SK-N-MC (cell line): ENCODE measurements at regions not wholly inside any gene's neighbourhood (a gene's known extent, or its start where the extent isn't known, plus 50 kb on each side); places are given as distances from the start of the nearest gene placed in this dataset.

Source experiments
- DNase-seq: peaks from one replicate; pipeline ENCODE4 v3.0.0-alpha.2; 2011; ENCODE audit warnings: low read depth, low spot score
- H3K27ac ChIP-seq: fragments of 200-600 bp; sonication (generic); 2 replicates; pipeline ENCODE4 v1.5.1; 2016; ENCODE audit warnings: mixed run types
- H3K36me3 ChIP-seq: fragments of 200-600 bp; sonication (generic); 2 replicates; pipeline ENCODE4 v1.6.1; 2017; ENCODE audit warnings: antibody characterized with exemption, low read length, mixed read lengths; ENCODE audit not compliant: insufficient read depth
- H3K4me3 ChIP-seq: fragments of 200-600 bp; sonication (generic); 2 replicates; pipeline ENCODE4 v1.5.1; 2016
- H3K9ac ChIP-seq: fragments of 200-600 bp; sonication (generic); 2 replicates; pipeline ENCODE4 v1.8.0; 2017; ENCODE audit warnings: mixed run types, mixed read lengths; ENCODE audit not compliant: insufficient read length
- H3K9me3 ChIP-seq: fragments of 200-600 bp; sonication (generic); 2 replicates; pipeline ENCODE4 v1.6.1; 2017; ENCODE audit warnings: low read depth, mild to moderate bottlenecking, antibody characterized with exemption, low read length, moderate library complexity, mixed read lengths
- EZH2 ChIP-seq: fragments of 200-600 bp; sonication (generic); IDR thresholded peaks from one replicate; pipeline ENCODE4 v1.6.1; 2017; ENCODE audit warnings: antibody characterized with exemption
- FOXP2 ChIP-seq: optimal IDR thresholded peaks from 2 replicates; pipeline ENCODE3; 2011; ENCODE audit warnings: mild to moderate bottlenecking, moderate library complexity; ENCODE audit not compliant: insufficient read depth; ENCODE audit errors: extremely low read length, control extremely low read depth
- POLR2AphosphoS5 ChIP-seq: IDR thresholded peaks from 2 replicates; pipeline ENCODE4 v1.6.1; 2012; ENCODE audit warnings: mild to moderate bottlenecking, low read depth, low read length, borderline replicate concordance

- TF ChIP-seq POLR2AphosphoS5 (no peak), EZH2 (no peak), FOXP2 (no peak)
- no peak for DNase-seq
- H3K9me3 ChIP-seq: no peaks in the 10 kb centered on the region
- H3K27ac ChIP-seq: no peak overlapping the region
- no peaks in the 10 kb centered on the region for H3K36me3 ChIP-seq
- H3K4me3 ChIP-seq: no peak overlapping the region
- no peak overlapping the region for H3K9ac ChIP-seq
These were observed 603.7 kb downstream of the BNC2 start for GRCh38 chr9:16266648-16267276.

DNA sequence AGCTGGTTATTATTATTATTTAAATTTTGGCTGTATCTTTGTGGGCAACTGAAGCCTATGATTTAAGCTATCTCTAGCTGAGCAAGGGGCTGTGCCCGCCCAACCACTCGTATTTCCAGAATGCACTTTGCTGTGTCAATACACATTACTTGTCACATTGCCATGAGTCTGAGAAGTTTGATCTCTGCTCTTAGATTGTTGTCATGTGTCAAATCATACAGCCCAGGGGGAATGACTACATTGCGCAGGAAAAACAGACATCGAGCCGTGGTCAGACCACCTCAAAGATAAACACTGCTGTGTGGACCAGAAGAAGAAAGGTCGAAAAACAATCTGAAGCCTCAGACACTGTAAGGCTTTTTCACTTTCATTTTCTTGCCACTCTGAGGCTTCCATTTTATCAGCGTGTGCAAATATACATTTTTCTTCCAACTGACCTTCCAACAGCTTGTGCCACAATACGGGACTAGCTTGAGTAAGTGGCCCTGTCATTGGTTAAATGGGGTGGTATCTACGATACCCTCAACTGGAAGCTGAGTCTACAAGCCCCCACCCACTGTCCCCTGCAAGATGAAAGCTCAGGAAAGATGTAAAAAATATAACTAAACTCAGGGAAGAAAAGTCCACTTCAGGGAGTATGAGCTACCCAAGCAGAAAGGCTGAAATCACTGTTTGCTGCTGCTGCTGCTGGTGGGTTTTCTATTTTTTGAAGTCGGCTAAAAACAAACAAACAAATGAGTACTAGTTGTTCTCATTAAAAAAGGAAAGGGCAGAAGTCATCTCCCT, 603.0 kb downstream of the BNC2 start:
- Histone ChIP-seq H3K9me3 (no peaks in the 10 kb centered on the region), H3K36me3 (no peaks in the 10 kb centered on the region), H3K27ac (no peak overlapping the region), H3K9ac (no peak overlapping the region), H3K4me3 (no peak overlapping the region)
- DNase-seq: no peak
- no peak for TF ChIP-seq POLR2AphosphoS5
- TF ChIP-seq FOXP2: no peak
- TF ChIP-seq EZH2: no peak

GRCh38 chr9:16268067-16268881, 602.2 kb downstream of the BNC2 start:
- Histone ChIP-seq H3K27ac (no peak overlapping the region), H3K9ac (no peak overlapping the region)
- DNase-seq: no peak

DNA sequence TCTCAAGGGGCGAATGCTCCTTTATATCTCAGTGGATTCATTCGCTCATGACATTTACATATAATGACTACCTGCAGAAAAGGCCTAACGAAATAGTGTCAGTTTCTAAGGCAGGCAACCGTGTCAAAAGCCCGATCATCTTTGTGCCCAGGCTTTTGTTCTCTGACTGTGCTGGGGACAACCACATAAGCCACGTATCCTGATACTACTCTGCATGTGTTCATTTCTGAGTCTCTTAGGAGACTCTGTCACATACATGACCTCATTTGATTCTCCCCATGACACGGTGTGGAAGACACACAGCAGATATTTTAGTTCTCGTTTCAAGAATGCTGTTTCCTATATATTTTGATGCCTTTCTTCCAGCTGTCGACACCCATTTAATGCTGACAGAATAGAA, 598.5 kb downstream of the BNC2 start:
- no peak for DNase-seq
- H3K9me3 ChIP-seq: no peaks in the 10 kb centered on the region
- H3K9ac ChIP-seq: no peak overlapping the region
- no peak overlapping the region for H3K4me3 ChIP-seq
- TF ChIP-seq EZH2 (no peak), POLR2AphosphoS5 (no peak), FOXP2 (no peak)
- no peak overlapping the region for H3K27ac ChIP-seq
- no peaks in the 10 kb centered on the region for H3K36me3 ChIP-seq

More at GRCh38 chr9:16268067-16268881, 602.2 kb downstream of the BNC2 start:
- TF ChIP-seq FOXP2: no peak
- no peak for TF ChIP-seq EZH2
- TF ChIP-seq POLR2AphosphoS5: no peak
- H3K36me3 ChIP-seq: no peaks in the 10 kb centered on the region
- H3K4me3 ChIP-seq: no peak overlapping the region
- no peaks in the 10 kb centered on the region for H3K9me3 ChIP-seq

DNA sequence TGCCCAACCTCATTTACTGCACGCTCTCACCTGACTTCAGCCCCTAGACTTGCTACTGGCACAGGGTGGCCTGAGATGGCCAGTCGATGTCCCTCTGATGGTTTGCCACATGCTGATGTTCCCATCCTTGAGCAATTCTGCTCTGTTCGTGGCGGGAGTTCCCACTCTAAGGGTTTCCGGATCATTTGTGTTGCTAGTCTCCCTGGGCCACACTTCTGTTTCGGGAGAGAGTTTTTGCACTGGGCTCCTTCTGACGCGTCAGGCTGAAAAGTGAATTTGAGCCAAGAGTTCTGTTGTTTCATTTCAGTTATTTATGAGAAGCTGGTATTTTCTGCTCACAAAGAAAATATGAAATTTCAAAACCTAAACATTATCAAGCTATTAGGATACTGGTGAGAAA, 597.7 kb downstream of the BNC2 start:
- Histone ChIP-seq H3K4me3 (no peak overlapping the region), H3K27ac (no peak overlapping the region), H3K9me3 (no peaks in the 10 kb centered on the region), H3K36me3 (no peaks in the 10 kb centered on the region), H3K9ac (no peak overlapping the region)
- DNase-seq: no peak
- TF ChIP-seq FOXP2 (no peak), POLR2AphosphoS5 (no peak), EZH2 (no peak)

GRCh38 chr9:16275795-16276624, 594.5 kb downstream of the BNC2 start:
- TF ChIP-seq FOXP2 (no peak), EZH2 (no peak), POLR2AphosphoS5 (no peak)
- no peak overlapping the region for H3K4me3 ChIP-seq
- no peaks in the 10 kb centered on the region for H3K9me3 ChIP-seq
- no peaks in the 10 kb centered on the region for H3K36me3 ChIP-seq
- DNase-seq: no peak
- H3K27ac ChIP-seq: no peak overlapping the region
- H3K9ac ChIP-seq: no peak overlapping the region

DNA sequence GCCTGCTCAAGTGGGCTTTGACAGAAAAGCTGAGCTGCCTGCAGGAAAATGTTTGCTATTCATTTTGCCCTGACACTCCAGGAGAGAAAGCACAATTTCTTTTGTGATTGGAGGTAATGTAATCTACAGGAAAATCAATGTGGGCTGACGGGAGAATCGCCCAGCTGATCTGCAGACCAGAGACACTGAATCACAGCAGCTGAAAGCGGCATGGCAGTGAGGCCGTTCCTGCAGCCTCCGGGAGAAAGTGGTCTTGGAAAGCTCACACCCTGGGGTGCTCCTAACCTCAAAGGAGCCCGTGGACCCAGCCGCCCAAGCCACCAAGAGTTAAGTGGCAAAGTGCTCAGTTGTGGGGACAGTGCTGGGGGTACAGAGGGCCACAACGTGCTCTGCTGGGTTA, 593.6 kb downstream of the BNC2 start:
- no peak for DNase-seq
- no peaks in the 10 kb centered on the region for H3K9me3 ChIP-seq
- H3K9ac ChIP-seq: no peak overlapping the region
- H3K36me3 ChIP-seq: no peaks in the 10 kb centered on the region
- no peak overlapping the region for H3K27ac ChIP-seq
- H3K4me3 ChIP-seq: no peak overlapping the region
- TF ChIP-seq POLR2AphosphoS5: no peak
- no peak for TF ChIP-seq FOXP2
- TF ChIP-seq EZH2: no peak
